Stimulated activated CD8-positive, alpha-beta memory T cell treated with anti-CD3 and anti-CD28 coated beads, Interleukin-12 subunit alpha, Interleukin-12 subunit beta, amount 100 ng/mL, for 24 hours (primary cell): ENCODE measurements at regions not wholly inside any gene's neighbourhood (a gene's known extent, or its start where the extent isn't known, plus 50 kb on each side); places are given as distances from the start of the nearest gene placed in this dataset.
"Not testable (repeated sequence)": the region's sequence is repeated elsewhere in the genome, so short reads cannot be mapped to it uniquely, and the experiment has no call there.

ENCODE experiments used
- DNase-seq: peaks from one replicate; pipeline ENCODE4 v3.0.0-alpha.2; 2020; ENCODE audit errors: extremely low read depth

- DNase-seq, result no peak
Measured at GRCh38 chr12:97984974-97985580, 522.5 kb downstream of the RMST start.

- DNase-seq, result no peak
Measured at GRCh38 chr12:97985834-97986233, 523.2 kb downstream of the RMST start.

GRCh38 chr12:97988588-97988987, 526.0 kb downstream of the RMST start:
- DNase-seq, result not testable (repeated sequence)

- DNase-seq, result no peak
Measured at GRCh38 chr12:97989366-97989940, 525.9 kb upstream of the TMPO start.

DNA sequence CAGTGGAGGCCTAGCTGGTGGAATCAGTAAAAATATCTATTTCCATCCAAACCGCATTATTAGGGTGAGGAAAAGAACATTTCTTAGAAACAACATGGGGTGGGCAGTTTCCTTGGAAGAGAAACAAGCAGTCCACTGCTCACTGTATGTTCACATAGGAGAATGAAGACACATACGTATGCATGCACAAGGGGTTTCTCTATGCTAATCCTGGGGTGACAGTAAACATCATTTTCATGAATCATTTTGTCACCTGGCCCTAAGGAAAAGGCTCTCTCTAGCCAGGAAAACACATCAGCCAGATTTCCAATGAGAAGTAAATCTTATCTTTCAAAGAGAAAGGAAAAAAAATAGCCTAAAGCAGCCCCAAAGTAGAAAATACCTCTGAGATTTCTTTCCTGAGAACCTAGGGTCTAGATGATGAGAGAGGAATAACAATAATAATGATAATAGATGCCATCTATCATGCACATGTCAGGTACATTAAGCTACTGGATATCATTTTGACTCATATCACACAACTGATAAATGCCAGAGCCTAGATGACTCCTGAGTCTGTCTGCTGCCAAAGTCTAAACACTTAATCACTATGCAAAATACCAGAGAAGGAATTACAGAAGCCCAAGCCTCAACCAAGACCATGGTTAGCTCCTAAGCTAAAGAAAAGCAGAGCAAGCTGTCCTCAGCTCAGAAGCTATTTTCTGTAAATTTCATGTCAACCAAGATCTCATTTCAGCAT, 520.5 kb upstream of the TMPO start:
- no peak for DNase-seq

DNA sequence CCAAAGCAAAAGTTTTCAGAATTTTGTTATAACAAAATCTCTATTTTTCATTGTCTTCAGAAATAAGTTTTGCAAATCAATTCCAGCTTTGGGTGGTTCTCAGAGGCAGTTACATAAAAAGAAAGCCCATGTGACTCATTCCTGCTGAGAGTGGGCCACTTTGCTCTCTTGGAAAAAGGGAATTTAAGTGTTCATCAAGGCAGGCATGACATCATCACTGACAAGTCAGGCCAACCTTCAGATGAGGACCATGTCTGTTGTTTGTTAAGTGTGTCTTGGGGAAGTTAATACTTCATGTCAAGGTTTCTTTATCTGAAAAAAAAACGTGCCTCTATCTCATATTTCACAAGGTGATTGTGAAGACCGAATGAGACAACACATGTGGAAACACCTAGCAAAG, 519.8 kb upstream of the TMPO start:
- no peak for DNase-seq

- DNase-seq, result no peak
Measured at GRCh38 chr12:98001430-98001829, 514.0 kb upstream of the TMPO start.

DNA sequence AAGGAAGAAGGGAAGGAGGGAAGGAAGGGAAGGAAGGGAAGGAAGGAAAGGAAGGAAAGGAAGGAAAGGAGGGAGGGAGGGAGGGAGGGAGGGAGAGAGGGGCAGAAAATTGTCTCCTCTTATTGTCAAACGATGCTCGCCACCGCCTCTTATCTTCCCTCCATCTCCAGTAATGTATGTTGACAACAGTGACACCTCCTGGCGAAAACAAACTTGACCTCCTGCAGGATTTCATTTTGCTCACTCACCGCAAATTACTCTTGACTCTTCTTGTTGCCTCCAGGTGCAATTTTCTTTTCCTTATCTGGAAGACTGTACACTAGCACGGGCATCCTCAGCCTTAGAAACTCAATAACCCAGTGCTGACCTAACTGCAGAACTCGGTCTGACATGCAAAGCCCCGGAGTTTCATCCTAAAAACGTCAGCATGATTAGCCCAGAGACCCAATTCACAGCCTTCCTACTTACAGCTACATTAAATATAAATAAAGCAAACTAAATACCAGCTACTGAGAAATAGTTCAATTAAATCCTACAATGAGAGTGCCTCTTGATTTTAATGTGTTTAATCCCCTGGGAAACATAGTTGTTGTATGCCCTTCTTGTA, 512.4 kb upstream of the TMPO start:
- no peak for DNase-seq

GRCh38 chr12:98007963-98008362, 507.4 kb upstream of the TMPO start:
- no peak for DNase-seq

GRCh38 chr12:98013560-98013959, 501.8 kb upstream of the TMPO start:
- no peak for DNase-seq

DNA sequence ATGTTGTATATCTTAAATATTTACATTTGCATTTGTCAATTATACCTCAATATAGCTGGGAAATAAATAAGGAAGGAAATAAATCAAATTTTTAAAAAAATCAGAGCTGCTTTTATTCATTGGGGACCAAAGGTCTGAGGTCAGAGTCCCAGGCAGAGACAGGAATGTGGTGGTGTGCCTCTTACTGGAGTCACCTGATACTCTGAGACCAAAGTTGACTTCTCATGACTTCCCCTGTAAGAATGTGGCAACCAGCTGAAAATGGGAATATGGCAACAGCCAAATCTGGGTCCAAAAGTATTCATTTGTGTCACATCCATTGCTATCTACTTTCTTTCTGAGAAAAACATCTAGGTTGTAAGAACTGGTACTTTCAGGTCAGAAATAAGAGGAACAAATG, 496.6 kb upstream of the TMPO start:
- no peak for DNase-seq

GRCh38 chr12:98020376-98020775, 495.0 kb upstream of the TMPO start:
- no peak for DNase-seq

DNA sequence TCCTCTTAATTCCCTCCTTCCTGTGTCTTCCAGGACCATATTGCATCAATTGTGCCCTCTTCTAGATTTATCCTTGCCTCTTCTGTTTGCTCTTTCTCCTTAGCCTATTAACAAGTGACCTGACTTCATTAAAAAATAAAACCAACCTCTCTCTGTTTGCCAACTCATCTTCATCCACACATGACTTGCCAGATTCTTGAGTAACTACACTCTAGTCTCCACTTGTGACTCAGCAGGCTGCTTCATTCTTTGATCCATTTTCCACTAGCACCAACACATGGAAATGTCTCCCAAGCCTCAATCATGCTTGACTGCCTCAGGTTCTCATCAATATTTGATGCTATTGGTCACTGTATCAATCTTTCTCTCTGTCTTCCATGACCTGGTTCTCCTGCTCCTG, 492.4 kb upstream of the TMPO start:
- DNase-seq, result no peak

- no peak for DNase-seq
Measured at GRCh38 chr12:98037401-98038140, 477.8 kb upstream of the TMPO start.

- no peak for DNase-seq
Measured at GRCh38 chr12:98042668-98043067, 472.7 kb upstream of the TMPO start.

GRCh38 chr12:98045395-98045794, 470.0 kb upstream of the TMPO start:
- DNase-seq, result no peak

- DNase-seq, result no peak
Measured at GRCh38 chr12:98048326-98048725, 467.1 kb upstream of the TMPO start.

GRCh38 chr12:98053202-98053601, 462.2 kb upstream of the TMPO start:
- no peak for DNase-seq

DNA sequence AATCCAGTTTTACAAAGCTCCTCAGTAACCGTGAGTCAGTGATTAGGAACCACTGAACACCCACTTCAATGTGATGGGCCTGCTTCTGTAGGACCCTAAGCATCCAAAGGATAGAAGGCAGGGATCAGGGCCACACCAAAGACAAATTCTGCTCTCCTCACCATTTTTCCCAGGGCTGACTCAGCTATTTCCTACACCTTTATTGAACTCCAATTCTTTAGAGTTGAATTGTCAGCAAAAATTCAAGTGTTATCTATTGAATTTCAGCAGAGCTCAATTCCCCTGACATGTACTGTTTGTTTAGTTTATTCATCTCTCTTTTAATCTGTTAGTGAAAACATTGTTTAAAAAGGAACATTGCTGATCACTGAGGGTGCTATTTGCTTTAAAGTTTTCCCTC, 457.7 kb upstream of the TMPO start:
- DNase-seq, result no peak

DNA sequence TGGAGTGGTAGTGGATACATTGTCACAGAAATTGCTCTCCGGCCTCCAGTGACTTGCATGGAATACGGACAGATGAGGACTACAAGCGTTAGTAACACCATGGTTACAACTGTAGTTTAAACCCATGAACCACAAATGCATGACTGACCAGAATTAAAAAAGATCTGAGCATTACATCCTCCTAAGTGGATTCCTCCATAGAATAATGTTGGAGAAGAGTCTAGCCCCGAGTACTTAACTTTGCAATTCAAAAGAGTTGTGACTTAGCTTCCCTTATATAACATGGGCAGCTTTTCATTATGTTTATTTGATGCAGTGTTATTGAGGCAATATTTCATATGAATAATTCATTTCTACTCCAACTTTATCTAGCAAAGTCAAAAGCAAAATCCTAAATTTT, 457.2 kb upstream of the TMPO start:
- DNase-seq, result no peak

DNA sequence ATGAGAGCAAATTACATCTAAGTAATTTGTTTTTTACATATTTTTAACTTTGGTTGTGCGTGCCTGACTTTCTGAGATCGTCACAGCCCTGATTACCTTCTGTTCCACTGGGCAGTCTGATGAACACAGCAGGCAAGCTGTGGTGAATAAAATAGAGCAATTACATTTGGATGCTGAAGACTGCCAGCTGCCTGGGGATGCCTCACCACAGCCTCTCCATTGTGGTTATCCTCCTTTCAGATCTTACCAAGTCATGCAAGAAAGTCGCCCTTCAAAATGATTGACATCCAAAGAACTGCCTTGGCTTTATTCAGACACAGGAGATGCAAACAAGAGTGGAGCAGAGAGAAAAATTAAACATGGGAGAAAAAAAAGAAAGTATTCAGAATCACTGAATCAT, 456.6 kb upstream of the TMPO start:
- no peak for DNase-seq

- DNase-seq, result no peak
Measured at GRCh38 chr12:98059659-98060343, 455.6 kb upstream of the TMPO start.
